D341Med (cell line): ENCODE measurements at regions not wholly inside any gene's neighbourhood (a gene's known extent, or its start where the extent isn't known, plus 50 kb on each side); places are given as distances from the start of the nearest gene placed in this dataset.

ENCODE experiments used
- DNase-seq: peaks from one replicate; pipeline ENCODE4 v3.0.0; 2012; ENCODE audit warnings: low spot score

- DNase-seq, result no peak
Measured at GRCh38 chr2:163541943-163542342, 193.9 kb downstream of the FIGN start.

- no peak for DNase-seq
Measured at GRCh38 chr2:163541495-163541894, 194.3 kb downstream of the FIGN start.

- no peak for DNase-seq
Measured at GRCh38 chr2:163528640-163529217, 207.1 kb downstream of the FIGN start.

- no peak for DNase-seq
Measured at GRCh38 chr2:163527381-163527780, 208.4 kb downstream of the FIGN start.

GRCh38 chr2:163518762-163519161, 217.0 kb downstream of the FIGN start:
- no peak for DNase-seq

- no peak for DNase-seq
Measured at GRCh38 chr2:163515836-163516235, 220.0 kb downstream of the FIGN start.

GRCh38 chr2:163505281-163505680, 230.5 kb downstream of the FIGN start:
- no peak for DNase-seq

- no peak for DNase-seq
Measured at GRCh38 chr2:163493359-163494298, 242.2 kb downstream of the FIGN start.

- no peak for DNase-seq
Measured at GRCh38 chr2:163491850-163492249, 244.0 kb downstream of the FIGN start.

- no peak for DNase-seq
Measured at GRCh38 chr2:163490281-163490680, 245.5 kb downstream of the FIGN start.

- no peak for DNase-seq
Measured at GRCh38 chr2:163481515-163481914, 254.3 kb downstream of the FIGN start.

GRCh38 chr2:163479599-163479998, 256.2 kb downstream of the FIGN start:
- no peak for DNase-seq

GRCh38 chr2:163475815-163476214, 260.0 kb downstream of the FIGN start:
- no peak for DNase-seq

- no peak for DNase-seq
Measured at GRCh38 chr2:163474889-163475288, 260.9 kb downstream of the FIGN start.

GRCh38 chr2:163474319-163474744, 261.5 kb downstream of the FIGN start:
- DNase-seq, result no peak

GRCh38 chr2:163471947-163472346, 263.9 kb downstream of the FIGN start:
- DNase-seq, result peak; percentile 30

GRCh38 chr2:163469561-163469962, 266.2 kb downstream of the FIGN start:
- DNase-seq, result no peak

GRCh38 chr2:163467251-163467630, 268.6 kb downstream of the FIGN start:
- no peak for DNase-seq

GRCh38 chr2:163466331-163467250, 269.2 kb downstream of the FIGN start:
- no peak for DNase-seq

GRCh38 chr2:163465440-163465839, 270.4 kb downstream of the FIGN start:
- DNase-seq, result peak; percentile 46

GRCh38 chr2:163463411-163463810, 272.4 kb downstream of the FIGN start:
- DNase-seq, result no peak

- no peak for DNase-seq
Measured at GRCh38 chr2:163462993-163463392, 272.8 kb downstream of the FIGN start.
